HG02610 (cell line): ENCODE measurements at regions not wholly inside any gene's neighbourhood (a gene's known extent, or its start where the extent isn't known, plus 50 kb on each side); places are given as distances from the start of the nearest gene placed in this dataset.
"Not testable (repeated sequence)": the region's sequence is repeated elsewhere in the genome, so short reads cannot be mapped to it uniquely, and the experiment has no call there.

Experiments used
- ATAC-seq: cut with Tn5 transposase; IDR thresholded peaks from one replicate; pipeline ENCODE4 v1.9.1; 2021; ENCODE audit warnings: mild to moderate bottlenecking, moderate library complexity; ENCODE audit not compliant: unreplicated experiment

- ATAC-seq: no peak
Measured at GRCh38 chr4:32841217-32841616, 2121.0 kb downstream of the PCDH7 start.

GRCh38 chr4:32847461-32847860, 2127.3 kb downstream of the PCDH7 start:
- no peak for ATAC-seq

GRCh38 chr4:32855622-32856021, 2135.5 kb downstream of the PCDH7 start:
- ATAC-seq: no peak

GRCh38 chr4:32858361-32858760, 2138.2 kb downstream of the PCDH7 start:
- no peak for ATAC-seq

- ATAC-seq: no peak
Measured at GRCh38 chr4:32858971-32859370, 2138.8 kb downstream of the PCDH7 start.

GRCh38 chr4:32864713-32865351, 2144.7 kb downstream of the PCDH7 start:
- ATAC-seq: no peak

- ATAC-seq: no peak
Measured at GRCh38 chr4:32876546-32876945, 2156.4 kb downstream of the PCDH7 start.

GRCh38 chr4:32879913-32880312, 2159.7 kb downstream of the PCDH7 start:
- no peak for ATAC-seq

- no peak for ATAC-seq
Measured at GRCh38 chr4:32884198-32884597, 2164.0 kb downstream of the PCDH7 start.

- ATAC-seq: no peak
Measured at GRCh38 chr4:32890398-32890797, 2170.2 kb downstream of the PCDH7 start.

GRCh38 chr4:32909053-32909452, 2188.9 kb downstream of the PCDH7 start:
- no peak for ATAC-seq

GRCh38 chr4:32909736-32910135, 2189.6 kb downstream of the PCDH7 start:
- no peak for ATAC-seq

GRCh38 chr4:32917586-32917985, 2197.4 kb downstream of the PCDH7 start:
- no peak for ATAC-seq

- no peak for ATAC-seq
Measured at GRCh38 chr4:32929796-32930699, 2209.9 kb downstream of the PCDH7 start.

GRCh38 chr4:32930700-32931099, 2210.5 kb downstream of the PCDH7 start:
- ATAC-seq: no peak

- no peak for ATAC-seq
Measured at GRCh38 chr4:32931475-32931874, 2211.3 kb downstream of the PCDH7 start.

GRCh38 chr4:32932156-32932555, 2212.0 kb downstream of the PCDH7 start:
- no peak for ATAC-seq

- ATAC-seq: not testable (repeated sequence)
Measured at GRCh38 chr4:32939222-32939621, 2219.1 kb downstream of the PCDH7 start.

GRCh38 chr4:32950866-32951265, 2230.7 kb downstream of the PCDH7 start:
- ATAC-seq: no peak

GRCh38 chr4:32958586-32958985, 2238.4 kb downstream of the PCDH7 start:
- no peak for ATAC-seq

GRCh38 chr4:32962100-32962499, 2241.9 kb downstream of the PCDH7 start:
- no peak for ATAC-seq

GRCh38 chr4:32985256-32985655, 2265.1 kb downstream of the PCDH7 start:
- no peak for ATAC-seq
